Ammon's horn (tissue), 1 donor: ENCODE measurements at regions not wholly inside any gene's neighbourhood (a gene's known extent, or its start where the extent isn't known, plus 50 kb on each side); places are given as distances from the start of the nearest gene placed in this dataset.
"Not testable (repeated sequence)": the region's sequence is repeated elsewhere in the genome, so short reads cannot be mapped to it uniquely, and the experiment has no call there.

ENCODE experiments used
- DNase-seq: peaks from one replicate; pipeline ENCODE4 v3.0.0-alpha.2; 2016; ENCODE audit warnings: low spot score

DNA sequence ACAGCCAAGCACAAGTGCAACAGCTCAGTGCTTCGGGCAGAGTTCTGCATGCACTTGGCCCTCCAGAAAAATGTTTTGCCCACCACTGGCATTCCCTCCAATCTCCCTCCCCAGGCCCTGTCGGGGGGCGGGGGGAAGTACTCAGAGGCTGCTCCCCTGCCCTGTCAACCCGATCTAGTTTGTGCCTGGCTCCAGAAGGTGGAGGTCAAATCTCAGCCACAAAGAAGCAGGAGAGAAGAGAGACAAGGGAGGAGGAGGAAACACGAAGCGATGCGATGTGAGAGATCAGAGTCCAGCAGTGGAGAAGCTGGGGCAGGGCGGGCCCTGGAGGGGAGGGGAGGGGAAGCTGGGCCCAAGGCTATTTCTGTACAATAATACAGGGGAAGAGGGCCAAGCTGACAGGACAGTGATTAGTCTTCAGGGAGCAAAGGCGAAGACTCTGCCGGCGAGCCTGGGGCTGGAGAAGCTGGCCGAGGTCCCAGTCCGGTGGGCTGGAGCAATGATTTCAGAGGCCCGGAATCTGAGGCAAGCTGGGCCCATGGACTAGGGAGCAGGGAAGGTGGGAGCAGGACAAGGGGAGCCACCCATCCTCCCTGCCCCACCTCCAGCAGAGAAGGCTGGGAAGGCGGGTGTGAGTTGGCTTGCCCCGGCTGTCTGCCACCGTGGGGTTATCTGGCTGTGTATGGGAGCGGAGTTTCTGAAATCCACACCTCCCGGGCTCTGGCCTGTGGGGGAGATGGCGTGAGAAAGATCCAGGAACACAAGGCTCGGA lies 167.1 kb downstream of the EFNB1 start:
- DNase-seq: no peak

DNA sequence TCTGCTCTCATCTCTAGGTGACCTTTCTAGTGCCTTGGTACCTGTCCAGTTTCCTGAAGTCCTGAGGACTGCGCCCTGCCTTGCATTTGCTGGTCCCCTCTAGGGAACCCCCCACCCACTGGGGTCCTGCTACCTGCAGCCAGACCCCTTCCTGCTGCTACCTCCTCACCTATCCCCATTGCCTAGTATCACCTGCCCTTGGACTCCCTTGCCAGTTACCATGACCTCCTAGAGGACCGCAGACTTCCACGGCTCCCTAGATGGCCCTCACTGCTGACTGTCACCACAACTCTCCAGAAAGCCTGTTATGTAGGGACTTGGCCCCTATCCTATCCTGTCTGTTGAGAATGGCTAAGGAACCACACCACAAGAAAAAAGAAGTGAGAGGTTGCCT lies 166.6 kb downstream of the EFNB1 start:
- DNase-seq: no peak

DNA sequence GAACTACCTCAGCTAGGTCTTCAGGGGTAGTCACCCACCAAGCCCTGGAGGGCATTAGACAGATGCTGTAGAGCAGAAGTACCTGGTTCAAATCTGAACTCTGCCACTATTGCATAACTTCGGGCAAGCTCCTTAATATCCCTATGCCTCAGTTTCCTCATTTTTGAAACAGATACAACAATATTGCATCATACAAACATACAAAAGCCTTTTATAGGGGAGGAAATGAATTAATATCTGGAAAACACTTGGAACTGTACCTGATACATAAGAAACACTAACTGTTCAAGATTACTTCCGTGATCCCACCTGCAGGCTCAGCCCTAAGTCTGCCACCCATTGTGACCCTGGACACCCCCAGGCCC lies 166.1 kb downstream of the EFNB1 start:
- no peak for DNase-seq

DNA sequence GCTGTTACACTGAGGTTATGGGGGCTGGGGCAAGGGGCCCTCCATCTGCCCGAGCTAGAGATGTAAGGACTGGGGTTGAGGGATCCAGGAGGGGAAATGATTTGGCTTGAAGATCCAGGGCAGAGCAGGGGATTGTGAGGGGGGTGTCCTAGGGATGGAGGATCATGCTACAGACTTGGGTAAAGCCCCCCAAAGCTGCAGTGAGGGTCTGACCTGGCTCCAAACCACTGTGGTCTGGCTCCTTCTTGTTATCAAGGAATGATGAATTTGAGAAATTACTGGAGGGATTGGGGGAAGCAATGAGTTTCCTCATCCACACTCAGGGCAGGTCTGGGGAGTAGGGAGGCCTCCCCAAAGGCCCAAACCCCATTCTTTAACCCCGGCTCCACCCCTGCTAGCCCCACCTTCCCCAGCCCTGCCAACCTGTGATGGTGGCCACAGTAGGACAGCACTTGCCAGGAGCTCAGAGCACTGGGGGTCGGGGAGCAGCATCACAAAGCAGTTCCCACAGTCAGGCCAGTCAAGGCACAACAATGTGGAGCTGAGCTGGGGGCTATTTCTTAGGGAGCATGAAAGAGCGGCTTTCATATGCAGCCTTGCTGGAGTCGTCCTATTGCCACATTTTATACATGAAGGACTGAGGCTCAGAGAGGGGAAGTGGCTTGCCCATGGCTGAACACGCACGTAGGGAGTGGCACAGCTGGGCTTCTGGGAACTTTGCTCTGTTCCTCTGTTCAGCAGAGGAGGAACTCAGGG lies 165.5 kb downstream of the EFNB1 start:
- DNase-seq: peak; percentile 25

DNA sequence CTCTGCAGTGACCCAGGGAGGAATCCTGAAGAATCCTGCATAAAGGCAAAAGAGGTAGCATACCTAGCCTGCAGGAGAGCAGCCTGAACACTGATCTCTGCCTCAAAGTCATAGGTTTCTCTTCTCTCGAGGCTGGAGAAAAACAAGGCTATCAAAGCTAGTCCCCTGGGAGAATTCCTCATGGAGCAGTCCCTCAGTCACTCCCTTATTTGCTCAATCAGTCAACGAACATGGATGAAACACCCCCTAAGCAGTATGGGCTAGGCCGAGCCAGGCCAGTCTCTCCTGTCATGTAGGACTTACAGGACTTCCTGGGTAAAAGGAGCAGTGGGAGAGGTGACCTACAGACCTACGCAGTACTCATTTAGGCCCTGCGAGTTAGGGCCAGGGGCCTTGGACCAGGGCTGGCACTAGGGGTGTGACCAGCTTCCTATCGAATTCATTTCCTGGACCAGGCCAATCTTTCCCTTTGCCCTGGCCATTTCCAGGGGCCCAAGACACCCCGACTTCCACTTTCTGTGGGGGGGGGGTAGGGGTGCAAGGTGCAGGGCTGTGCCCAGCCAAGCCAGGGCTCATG lies 164.1 kb downstream of the EFNB1 start:
- DNase-seq: no peak

DNA sequence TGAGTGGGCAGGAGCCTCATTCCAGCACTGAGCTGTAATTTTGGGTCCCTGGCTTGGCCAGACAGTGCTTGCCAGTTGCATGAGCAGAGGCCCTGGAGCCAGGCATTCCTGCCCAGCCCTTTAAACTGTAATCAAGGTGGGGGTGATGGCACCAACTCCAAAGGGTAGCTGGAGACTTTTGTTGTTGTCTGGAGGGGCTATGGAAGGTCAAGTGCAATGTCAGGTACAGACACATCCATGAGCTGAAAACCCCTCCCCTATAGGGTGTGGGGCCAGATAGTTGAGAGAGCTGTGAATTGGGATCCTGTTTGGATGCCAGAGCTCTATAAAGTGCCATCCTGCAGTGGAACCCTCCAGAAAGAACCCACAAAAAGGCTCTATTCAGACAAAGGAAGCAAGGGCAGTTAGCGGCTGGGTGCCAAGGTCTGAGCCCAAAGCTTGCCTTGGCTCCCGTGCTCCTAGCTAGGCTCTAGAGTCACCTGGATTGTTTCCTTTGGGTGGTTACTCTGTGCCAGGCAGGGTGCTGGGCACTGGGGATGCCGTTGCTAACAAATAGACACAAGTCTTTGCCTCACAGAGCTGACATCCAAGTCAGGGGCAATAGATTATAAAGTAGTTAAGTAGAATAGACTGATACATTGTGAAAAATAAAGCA lies 163.0 kb downstream of the EFNB1 start:
- no peak for DNase-seq

DNA sequence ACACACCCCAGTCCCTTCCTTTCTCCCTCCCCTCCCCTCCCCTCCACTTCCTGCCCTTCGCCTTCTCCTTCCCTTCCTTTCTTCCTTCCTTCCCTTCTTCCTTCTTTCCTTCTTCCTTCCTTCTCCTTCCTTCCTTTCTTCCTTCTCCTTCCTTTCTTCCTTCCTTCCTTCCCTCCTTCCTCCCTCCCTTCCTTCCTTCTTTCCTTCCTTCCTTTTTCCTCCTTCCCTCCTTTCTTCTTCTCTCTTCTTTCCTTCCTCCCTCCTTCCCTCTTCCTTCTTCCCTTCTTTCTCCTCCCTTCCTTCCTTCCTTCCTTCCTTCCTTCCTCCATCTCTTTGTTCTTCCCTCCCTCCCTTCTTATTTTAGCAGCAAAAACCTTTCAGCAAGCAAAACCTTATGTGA lies 162.1 kb downstream of the EFNB1 start:
- no peak for DNase-seq

DNA sequence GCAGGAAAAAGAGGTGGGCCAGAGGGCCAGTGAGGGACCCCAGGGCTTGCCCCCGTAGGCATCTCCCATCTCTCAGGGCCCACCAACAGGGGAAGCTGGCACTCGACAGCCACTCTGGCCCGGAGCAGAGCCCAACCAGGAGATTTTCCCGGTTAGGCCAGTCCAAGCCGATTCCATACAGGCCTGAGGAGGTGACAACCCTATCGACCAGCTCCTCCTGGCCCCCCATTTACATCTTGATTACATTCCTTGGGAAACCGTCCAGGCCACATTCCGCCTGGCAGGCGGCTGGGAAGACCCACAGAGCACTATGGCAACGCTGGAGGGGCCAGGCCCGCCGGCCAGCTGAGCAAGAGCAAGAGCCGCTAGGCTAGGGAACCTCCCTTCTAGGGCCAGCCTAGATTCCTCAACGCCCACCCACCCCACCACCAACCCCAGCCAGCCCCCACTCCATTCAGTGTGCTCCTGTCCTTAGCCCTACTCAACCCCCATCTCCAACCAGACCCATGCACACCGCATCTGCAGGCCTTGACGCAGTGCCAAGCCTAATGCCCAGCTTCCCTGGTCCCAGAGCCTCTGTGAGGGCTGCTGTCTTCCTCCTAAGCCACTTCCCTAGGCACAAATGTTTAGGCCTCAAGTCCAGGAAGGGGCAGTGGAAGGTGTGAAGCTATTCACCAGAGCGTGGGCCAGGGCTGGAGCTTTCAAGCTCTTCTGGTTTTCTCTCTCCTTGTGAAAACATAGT lies 161.2 kb downstream of the EFNB1 start:
- no peak for DNase-seq

DNA sequence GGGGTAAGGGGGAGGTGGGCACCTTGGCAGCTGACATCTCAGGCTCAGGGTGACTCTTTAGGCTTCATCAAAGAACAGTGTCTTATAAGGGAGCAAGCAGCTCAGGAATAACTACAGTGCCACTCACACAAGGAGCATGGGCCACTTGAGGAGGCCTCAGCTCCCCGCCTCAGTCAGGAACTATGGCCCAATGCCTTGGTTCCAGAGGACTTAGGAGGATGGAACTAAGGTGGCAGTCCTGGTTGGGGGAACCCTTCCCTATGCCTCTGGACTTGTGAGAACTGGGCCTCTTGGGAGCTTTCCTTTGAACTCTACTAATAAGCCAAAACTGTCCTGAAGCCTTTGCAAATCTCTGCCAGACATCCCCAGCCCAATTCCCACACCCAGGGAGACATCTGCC lies 160.6 kb downstream of the EFNB1 start:
- DNase-seq: no peak

DNA sequence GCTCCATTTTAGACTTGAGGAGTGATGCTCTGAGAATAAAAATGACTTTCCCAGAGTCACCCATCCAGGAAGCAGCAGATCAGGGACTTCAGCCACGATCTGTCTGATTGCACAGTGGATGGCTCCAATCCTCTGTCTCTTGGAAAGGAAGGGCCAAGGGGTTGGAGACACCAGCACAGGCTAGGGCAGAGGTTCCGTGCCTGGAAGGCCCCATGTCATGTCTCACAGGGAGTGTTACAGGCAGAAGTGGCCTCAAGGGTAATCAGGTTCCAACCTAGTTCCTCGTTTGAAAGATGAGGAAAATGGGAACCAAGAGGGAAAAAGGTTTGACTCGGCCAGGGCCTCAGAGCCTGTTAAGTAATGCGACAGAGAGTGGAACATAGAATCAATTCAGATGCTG lies 160.0 kb downstream of the EFNB1 start:
- no peak for DNase-seq

DNA sequence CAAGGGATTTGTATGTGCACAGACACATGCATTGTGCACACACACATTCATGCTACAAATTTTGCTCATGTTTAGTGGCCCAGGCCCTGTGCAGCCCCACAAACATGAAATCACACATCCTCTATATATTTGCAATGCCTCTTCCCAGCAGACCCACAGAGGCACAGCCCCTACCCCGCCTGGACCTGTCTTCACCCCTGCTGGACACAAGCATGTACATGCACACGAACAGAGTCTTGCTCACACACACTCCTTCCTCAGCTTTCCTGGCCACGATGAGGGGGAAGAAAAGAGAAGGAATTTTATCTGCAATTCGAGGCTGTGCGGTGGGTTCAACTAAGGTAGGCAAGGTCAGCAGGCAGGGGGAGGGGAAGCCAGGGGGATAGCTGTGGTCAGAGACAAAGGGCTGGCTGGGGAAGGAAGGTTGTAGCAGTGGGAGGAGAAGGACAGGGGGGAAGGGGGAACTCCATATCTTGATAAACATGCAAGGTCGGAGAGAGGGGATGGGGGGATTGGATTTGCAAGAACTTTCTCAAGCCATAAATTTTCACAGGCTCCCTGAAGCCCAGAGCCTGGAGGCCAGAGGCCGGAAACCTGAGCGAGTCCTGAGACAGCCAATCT lies 156.4 kb downstream of the EFNB1 start:
- DNase-seq: no peak

DNA sequence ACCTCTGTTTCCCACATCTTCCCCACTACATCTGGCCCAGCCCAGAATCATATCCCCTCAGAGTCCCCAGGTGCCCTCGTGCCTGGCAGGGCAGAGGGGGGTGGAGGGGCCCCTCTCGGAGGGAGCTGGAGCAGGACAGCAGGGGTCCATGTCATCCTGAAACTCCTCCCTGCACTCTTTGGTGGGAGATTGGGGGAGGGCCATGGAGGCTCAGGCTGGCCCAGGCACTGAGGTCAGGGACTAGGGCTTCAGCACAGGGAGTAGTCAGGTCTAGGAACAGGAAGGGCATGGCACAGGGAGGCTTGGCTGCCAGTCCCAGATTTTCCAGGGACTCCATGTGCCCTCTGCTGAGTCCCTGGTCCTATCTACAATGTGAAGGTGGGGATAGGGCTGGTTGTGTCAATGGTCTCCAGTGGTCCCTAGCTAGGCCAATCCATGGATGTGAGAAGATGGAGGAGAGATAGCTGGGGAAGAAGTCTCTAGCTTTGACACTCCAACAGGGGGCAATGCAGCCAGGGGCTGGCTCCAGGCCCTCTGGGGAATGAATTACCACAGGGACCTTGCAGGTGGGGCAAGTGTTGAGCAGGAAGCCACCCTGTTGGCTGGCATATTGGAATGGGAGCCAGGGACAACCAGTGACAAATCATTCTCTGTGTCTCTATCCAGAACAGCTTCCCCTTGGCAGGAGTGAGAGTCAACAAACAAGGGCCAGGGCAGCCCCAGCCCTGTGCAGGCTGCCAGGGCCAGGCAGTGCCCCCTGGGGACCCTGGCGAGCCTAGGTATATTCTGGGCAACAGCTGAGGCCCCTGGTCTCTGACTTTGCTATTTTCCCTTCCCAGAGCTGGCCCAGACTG lies 154.4 kb downstream of the EFNB1 start:
- DNase-seq: no peak

DNA sequence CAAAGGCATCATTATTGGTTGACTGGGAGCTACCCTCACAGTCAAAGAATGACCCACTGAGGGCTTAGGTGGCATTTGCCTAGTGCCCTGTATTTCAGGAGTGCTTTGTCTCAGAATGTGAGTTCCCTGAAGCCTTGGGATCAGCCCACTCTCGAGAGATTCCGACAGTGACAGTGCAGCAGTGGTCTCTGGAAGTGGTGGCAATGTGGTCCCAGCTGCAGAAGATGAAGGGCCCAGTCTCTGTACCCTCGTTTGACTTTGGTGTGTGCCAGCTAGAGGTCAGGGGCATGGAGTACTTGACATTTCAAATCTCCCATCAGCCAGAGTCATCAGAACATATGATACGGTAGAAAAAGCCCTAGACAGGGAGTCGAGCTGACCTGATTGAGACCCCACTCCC lies 153.7 kb downstream of the EFNB1 start:
- no peak for DNase-seq

DNA sequence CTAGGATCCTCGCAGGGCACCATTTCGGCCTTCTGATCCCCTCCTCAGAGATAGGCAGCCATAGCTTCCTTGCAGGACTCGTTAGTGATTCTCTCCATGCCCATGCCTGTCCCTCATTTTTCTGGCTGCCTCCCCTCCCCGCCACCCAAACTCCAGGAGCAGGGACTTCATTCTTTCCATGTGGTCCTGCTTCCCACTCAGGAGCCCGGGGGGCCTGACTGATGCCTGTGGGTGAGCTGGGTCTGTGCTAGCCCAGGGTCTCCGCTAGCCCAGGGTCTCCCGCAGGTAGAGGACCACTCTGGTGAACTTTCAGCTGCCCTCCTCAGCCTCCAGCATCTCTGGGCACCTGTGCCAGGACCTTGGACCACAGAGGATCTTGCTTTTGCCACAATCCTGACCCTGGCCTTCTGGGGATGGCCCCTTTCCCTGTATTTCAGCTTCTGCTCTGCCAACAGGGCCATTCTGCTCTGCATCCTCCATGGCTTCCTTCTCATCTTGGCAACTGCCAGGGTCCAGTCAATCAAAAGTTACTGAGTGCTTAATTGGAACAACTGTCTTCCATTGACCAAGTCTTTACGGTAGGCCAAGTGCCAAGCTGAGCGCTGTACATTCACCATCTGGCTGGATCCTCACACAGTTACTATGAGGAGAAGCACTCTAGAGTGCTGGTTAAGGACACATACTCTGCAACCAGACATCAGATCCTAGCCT lies 152.2 kb downstream of the EFNB1 start:
- no peak for DNase-seq

DNA sequence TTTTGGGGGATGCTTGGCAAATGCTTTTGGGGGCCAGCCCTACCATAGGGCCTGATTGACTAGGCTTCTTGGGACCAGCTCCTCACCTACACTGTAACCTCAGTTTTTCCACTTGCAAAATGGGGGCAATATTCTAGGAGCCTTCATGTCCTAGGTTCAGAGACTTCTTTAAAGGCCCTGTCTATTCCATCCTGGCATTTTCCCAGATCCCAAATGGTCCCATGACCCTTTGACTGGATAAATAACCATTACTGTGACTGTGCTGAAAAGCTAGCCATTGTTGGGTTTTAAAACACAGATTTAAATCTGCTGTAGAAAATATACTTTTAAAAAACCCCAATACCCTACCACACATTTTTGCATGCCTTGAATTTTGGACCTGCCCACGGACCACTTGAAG lies 149.8 kb downstream of the EFNB1 start:
- no peak for DNase-seq

DNA sequence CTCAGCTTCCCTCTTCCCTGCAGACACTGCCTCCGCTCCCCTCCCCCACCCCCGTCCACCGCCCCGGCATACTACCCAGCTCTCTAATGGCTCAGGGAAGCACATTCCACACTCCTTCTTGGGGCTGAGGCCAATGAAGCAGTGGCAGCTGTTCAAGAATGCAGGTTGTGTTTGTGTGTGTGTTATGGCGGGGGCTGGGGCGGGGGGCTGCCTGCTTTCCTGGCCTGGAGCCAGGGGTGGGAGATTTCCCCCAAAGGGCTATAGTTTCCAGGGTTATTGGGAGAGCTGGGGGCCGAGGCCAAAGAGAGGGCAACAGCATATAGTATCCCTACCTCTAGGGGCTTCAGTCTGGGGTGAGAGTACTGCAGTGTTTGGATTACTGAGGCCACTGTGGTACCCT lies 149.4 kb downstream of the EFNB1 start:
- DNase-seq: no peak

DNA sequence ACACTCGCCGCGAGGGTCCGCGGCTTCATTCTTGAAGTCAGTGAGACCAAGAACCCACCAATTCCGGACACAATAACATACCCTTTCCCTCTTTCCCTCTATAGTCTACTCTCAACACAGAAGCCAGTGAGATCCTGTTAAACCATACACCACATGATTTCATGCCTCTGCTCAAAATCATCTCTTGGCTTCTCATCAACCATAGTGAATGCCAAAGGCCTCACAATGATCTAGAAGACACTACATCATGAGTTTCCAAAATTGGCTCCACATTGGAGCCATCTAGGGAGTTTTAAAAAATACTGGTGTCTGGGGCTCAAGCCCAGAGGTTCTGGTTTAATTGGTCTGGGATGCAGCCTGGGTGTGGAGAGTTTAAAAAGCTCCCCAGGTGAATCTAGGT lies 124.5 kb downstream of the EFNB1 start:
- no peak for DNase-seq

DNA sequence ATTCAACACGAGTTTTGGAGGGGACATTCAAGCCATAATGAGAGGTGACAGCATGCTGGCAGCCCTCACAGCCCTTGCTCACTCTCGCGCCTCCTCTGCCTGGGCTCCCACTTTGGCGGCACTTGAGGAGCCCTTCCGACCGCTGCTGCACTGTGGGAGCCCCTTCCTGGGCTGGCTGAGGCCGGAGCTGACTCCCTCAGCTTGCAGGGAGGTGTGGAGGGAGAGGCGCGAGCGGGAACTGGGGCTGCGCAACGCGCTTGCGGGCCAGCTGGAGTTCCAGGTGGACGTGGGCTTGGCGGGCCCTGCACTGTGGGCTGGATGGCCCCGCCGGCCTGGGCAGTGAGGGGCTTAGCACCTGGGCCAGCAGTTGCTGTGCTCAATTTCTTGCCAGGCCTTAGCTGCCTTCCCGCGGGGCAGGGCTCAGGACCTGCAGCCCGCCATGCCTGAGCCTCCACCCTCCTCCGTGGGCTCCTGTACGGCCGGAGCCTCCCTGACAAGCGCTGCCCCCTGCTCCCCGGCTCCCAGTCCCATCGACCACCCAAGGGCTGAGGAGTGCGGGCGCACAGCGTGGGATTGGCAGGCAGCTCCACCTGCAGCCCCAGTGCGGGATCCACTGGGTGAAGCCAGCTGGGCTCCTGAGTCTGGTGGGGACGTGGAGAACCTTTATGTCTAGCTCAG lies 123.3 kb downstream of the EFNB1 start:
- DNase-seq: not testable (repeated sequence)

DNA sequence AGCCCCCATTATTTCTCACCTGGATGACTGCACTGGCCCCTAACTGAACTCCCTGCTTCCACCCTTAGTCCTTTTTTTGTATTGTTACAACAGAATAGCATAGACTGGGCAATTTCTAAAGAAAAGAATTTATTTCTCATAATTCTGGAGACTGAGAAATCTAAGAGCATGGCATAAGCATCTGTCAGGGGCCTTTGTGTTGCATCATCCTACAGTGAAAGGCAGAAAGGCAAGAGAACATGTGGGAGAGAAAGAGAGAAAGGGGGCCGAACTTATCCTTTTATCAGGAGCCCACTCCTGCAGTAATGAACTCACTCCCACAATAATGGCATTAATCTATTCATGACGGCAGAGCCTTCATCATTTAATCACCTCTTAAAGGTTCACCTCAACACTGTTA lies 122.1 kb downstream of the EFNB1 start:
- no peak for DNase-seq
